ENCODE measurements at regions not wholly inside any gene's neighbourhood (a gene's known extent, or its start where the extent isn't known, plus 50 kb on each side); places are given as distances from the start of the nearest gene placed in this dataset.

DNA sequence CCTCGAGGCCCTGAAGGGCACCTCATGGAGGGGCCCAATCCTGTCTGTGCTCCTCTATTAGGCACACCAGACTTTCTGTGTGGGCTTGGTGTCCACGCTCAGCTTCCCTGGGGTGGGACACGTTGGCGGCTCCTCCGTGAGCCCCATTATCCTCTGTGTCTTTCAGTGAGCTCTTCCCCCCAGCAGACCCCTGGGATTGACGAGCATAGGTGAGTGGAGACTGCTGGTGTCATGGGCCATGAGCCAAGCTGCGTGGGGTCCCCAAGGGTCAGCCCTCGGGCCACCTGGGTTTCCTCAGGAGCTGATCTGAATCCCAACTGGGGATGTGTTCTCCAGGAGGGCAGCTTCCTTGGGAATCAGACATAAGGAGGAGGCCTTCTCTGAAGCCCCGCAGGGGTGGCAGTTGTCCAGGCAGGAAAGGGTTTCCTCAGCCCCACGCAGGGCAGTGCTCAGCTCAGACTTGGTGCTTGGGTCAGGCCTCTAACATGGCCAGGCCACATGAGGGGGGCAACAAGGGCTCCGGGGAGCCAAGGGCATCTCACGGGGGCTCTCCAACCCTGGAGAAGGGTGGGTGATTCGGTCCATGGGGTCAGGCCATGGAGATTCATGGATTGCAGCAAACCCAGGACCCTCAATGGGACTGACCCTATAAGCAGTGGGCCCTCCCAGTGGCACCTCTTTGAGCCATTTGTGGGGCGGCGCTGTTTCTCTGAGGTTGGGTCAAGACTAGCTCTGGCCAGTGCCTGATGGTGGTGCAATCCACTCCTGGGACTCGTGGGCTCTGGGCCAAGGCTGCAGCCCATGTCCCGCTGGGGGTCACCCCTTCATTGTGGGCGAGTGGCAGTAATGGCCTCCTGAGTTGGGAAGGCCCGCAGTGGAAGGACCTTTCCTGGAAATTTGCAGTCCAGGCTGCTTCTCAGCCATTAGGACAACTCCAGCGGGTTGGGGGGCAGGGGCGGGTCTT, 222.5 kb downstream of the SNRPN start:
- H3K36me3 Mint-ChIP-seq (ENCODE audit: low read depth) = peaks cover 7% of the 10 kb centered on the region
- H3K4me3 Mint-ChIP-seq = no peak overlapping the region
- no peaks in the 10 kb centered on the region for H3K4me1 Mint-ChIP-seq
- no peak overlapping the region for H3K27ac Mint-ChIP-seq
- TF ChIP-seq, protein P1, sequence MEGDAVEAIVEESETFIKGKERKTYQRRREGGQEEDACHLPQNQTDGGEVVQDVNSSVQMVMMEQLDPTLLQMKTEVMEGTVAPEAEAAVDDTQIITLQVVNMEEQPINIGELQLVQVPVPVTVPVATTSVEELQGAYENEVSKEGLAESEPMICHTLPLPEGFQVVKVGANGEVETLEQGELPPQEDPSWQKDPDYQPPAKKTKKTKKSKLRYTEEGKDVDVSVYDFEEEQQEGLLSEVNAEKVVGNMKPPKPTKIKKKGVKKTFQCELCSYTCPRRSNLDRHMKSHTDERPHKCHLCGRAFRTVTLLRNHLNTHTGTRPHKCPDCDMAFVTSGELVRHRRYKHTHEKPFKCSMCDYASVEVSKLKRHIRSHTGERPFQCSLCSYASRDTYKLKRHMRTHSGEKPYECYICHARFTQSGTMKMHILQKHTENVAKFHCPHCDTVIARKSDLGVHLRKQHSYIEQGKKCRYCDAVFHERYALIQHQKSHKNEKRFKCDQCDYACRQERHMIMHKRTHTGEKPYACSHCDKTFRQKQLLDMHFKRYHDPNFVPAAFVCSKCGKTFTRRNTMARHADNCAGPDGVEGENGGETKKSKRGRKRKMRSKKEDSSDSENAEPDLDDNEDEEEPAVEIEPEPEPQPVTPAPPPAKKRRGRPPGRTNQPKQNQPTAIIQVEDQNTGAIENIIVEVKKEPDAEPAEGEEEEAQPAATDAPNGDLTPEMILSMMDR (IDR thresholded peaks at IDR 0.05; ENCODE audit: unreplicated experiment in 3 of 3) = no peak
- H3K9me3 Mint-ChIP-seq = peaks cover 46% of the 10 kb centered on the region
- no peaks in the 10 kb centered on the region for H3K27me3 Mint-ChIP-seq (ENCODE audit: low read depth)

DNA sequence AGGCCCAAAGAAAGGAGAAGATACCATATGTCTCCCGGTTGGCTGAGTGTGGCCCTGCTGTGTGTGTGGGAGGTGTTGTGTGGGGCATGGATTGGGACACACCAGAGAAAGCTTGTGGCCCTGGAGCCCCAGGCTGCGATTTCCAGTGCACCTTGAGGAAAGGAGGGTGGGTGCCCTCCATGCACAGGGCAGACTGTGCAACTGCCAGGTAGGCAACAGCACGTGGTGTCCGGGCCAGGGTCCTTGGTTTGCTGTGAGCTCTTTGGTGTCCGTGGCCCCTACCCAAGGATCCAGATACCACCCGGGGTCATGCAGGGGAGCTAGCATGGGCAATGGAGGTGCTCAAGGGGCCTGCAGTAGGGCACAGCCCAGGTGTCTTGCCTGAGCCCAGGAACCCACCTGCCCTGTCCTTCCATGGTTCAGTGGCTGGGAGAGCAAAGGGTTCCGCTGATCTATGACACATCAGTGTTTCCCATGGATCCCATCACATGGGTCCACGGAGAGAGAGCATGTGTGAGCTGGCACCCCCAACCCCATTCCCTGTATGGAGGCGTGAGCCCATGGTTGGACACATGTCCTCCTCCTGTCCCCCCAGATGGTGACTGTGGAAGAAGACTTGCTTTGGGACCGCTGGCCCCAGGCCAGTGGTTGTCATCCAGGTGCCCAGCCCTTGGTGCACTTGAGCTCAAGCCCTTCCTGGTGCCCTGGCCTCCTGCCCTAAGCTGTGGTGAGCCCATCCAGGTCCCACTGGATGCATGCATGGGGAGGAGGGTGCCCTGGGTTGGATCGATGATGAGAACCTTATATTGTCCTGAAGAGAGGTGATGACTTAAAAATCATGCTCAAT, 223.4 kb downstream of the SNRPN start:
- no peak overlapping the region for H3K4me3 Mint-ChIP-seq
- no peaks in the 10 kb centered on the region for H3K27me3 Mint-ChIP-seq (ENCODE audit: low read depth)
- TF ChIP-seq, protein P1 (IDR thresholded peaks at IDR 0.05; ENCODE audit: unreplicated experiment in 3 of 3) = no peak
- peaks cover 51% of the 10 kb centered on the region for H3K9me3 Mint-ChIP-seq
- no peak overlapping the region for H3K27ac Mint-ChIP-seq
- peaks cover 7% of the 10 kb centered on the region for H3K36me3 Mint-ChIP-seq (ENCODE audit: low read depth)
- no peaks in the 10 kb centered on the region for H3K4me1 Mint-ChIP-seq

DNA sequence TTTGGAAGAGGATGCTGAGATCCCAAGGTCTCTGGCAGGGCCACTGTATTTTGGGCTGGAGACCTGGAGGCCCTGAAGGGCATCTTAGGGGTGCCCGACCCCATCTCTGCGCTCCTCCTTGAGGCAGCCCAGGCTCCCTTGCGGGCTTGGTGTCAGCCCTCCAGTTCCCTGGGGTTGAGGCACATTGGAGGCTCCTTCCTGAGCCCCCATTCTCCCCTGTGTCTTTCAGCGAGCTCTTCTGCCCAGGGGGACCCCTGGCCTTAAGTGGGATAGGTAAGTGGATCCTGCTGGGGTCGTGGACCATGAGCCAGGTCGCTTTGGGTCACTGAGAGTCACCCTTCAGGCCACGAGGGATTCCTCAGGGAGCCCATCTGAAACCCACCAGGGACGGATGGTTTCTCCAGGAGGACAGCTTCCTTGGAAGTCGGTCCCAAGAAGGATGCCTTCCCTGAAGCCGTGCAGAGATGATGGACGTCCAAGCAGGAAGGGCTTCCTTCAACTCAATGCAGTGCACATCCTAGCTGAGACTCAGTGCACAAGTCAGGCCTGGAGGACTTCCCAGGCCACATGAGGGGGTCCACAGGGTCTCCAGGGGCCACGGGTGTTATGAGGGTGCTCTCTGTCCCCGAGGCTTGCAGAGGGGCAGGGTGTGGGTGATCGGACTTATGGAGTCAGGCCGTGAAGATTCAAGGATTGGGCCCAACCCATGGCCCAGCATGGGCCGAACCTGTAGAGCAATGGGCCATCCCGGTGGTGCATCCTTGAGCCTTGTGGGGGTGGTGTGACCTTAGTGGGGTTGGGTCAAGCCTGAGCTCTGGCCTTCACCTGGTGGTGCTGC, 224.3 kb downstream of the SNRPN start:
- TF ChIP-seq, protein P1 (IDR thresholded peaks at IDR 0.05; ENCODE audit: unreplicated experiment in 3 of 3) = no peak
- Mint-ChIP-seq H3K27me3 (ENCODE audit: low read depth) (no peaks in the 10 kb centered on the region), H3K36me3 (ENCODE audit: low read depth) (peaks cover 4% of the 10 kb centered on the region), H3K4me1 (no peaks in the 10 kb centered on the region), H3K4me3 (no peak overlapping the region), H3K27ac (no peak overlapping the region), H3K9me3 (peaks cover 48% of the 10 kb centered on the region)

DNA sequence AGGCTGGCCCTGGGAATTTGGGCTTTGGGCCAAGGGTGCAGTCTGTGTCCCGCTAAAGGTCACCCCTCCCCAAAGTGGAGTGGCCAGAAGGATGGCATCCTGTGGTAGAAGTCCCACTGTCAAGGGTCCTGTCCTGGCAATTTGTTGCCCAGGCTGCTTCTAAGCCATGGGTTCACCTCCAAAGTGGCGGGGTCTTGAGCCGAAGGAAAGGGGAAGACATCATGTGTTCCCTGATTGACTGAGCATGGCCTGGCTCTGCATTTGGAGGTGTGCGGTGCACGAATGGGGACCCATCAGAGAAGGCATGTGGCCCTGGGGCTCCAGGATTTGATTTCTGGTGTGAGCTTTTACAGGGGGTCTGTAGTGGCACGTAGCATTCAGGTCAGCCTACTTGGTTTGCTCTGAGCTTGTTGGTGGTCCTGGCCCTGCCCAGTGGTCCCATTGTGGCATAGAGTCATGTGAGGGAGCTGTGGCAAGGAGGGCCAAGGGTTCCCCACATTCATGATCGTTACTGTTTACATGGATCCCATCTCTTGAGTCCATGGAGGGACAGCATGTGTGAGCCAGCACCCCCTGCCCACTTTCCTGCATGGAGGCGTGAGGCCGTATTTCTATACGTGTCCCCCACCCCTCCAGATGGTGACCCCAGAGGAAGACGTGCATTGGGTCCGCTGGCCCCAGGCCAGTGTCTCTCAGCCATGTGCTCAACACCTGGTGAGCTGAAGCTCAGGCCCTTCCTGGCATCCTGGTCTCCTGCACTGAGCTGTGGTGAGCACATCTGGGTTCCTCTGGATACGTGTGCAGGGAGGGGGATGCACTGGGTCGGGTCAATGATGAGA, 225.1 kb downstream of the SNRPN start:
- no peaks in the 10 kb centered on the region for H3K4me1 Mint-ChIP-seq
- H3K9me3 Mint-ChIP-seq = peaks cover 40% of the 10 kb centered on the region
- TF ChIP-seq, protein P1 (IDR thresholded peaks at IDR 0.05; ENCODE audit: unreplicated experiment in 3 of 3) = no peak
- no peaks in the 10 kb centered on the region for H3K36me3 Mint-ChIP-seq (ENCODE audit: low read depth)
- H3K27me3 Mint-ChIP-seq (ENCODE audit: low read depth) = no peaks in the 10 kb centered on the region
- no peak overlapping the region for H3K27ac Mint-ChIP-seq
- H3K4me3 Mint-ChIP-seq = no peak overlapping the region
